Activated CD4-positive, alpha-beta T cell treated with anti-CD3 and anti-CD28 coated beads, Interleukin-2, amount 10 ng/mL, durations not matched to agents 7 days and 5 days (primary cell): ENCODE measurements at regions not wholly inside any gene's neighbourhood (a gene's known extent, or its start where the extent isn't known, plus 50 kb on each side); places are given as distances from the start of the nearest gene placed in this dataset.
"Not testable (repeated sequence)": the region's sequence is repeated elsewhere in the genome, so short reads cannot be mapped to it uniquely, and the experiment has no call there.

ENCODE experiments used
- CTCF ChIA-PET: fragments of 350-600 bp; sonication (Branson Sonifier 250); formaldehyde crosslinking; loops from one replicate; lab custom pipeline; 2021; ENCODE audit warnings: antibody characterized with exemption; lab: Charles Lee
- POLR2A ChIA-PET: fragments of 350-600 bp; sonication (Branson Sonifier 250); formaldehyde crosslinking; loops from one replicate; lab custom pipeline; 2021; ENCODE audit warnings: antibody characterized with exemption; lab: Charles Lee
- DNase-seq: peaks from one replicate; pipeline ENCODE4 v3.0.0-alpha.2; 2020
- H3K27ac Mint-ChIP-seq: one replicate; pipeline ENCODE4 v1.8.0; 2021; ENCODE audit warnings: mild to moderate bottlenecking, moderate library complexity, mixed read lengths
- H3K27me3 Mint-ChIP-seq: one replicate; pipeline ENCODE4 v1.8.0; 2021; ENCODE audit warnings: mixed read lengths
- H3K36me3 Mint-ChIP-seq: one replicate; pipeline ENCODE4 v1.8.0; 2021; ENCODE audit warnings: low read depth, mixed read lengths
- H3K4me1 Mint-ChIP-seq: one replicate; pipeline ENCODE4 v1.8.0; 2021; ENCODE audit warnings: mixed read lengths
- H3K4me3 Mint-ChIP-seq: one replicate; pipeline ENCODE4 v1.8.0; 2021; ENCODE audit warnings: mild to moderate bottlenecking, moderate library complexity, mixed read lengths
- H3K9me3 Mint-ChIP-seq: one replicate; pipeline ENCODE4 v1.8.0; 2021; ENCODE audit warnings: mixed read lengths

GRCh38 chr4:132493476-132493875 lies 655.6 kb upstream of the PCDH10 start:
- H3K27ac Mint-ChIP-seq: no peak overlapping the region
- DNase-seq: no peak
- no peaks in the 10 kb centered on the region for H3K36me3 Mint-ChIP-seq
- ChIA-PET POLR2A (no interaction called here), CTCF (no interaction called here)
- H3K9me3 Mint-ChIP-seq: peaks cover 5% of the 10 kb centered on the region
- H3K4me1 Mint-ChIP-seq: no peaks in the 10 kb centered on the region
- no peak overlapping the region for H3K4me3 Mint-ChIP-seq
- no peaks in the 10 kb centered on the region for H3K27me3 Mint-ChIP-seq

- CTCF ChIA-PET, H3K9me3 Mint-ChIP-seq, H3K4me3 Mint-ChIP-seq, H3K27me3 Mint-ChIP-seq, POLR2A ChIA-PET, H3K36me3 Mint-ChIP-seq, DNase-seq, H3K4me1 Mint-ChIP-seq, H3K27ac Mint-ChIP-seq: not testable (repeated sequence)
These were observed 653.8 kb upstream of the PCDH10 start for GRCh38 chr4:132495267-132495812.

DNA sequence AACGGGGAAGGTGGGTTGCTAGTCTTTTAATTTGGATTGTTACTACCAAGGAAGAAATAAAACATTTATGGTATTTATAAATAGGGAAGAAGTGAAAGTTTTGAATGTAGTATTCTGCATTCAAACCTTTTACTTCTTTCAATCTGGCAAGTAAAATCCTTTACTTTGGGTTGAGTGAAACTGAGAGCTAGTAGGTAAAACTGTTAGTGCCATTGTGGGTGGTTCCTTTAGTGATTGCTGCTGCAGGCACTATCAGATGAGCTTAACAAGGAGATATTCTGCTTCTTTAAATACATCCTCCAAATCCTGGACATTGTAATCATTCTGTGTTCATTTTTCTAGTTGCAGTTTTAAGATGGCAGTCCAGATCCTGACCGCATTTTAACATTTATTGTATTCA lies 650.9 kb upstream of the PCDH10 start:
- Mint-ChIP-seq H3K4me3 (no peak overlapping the region), H3K9me3 (no peaks in the 10 kb centered on the region), H3K27me3 (no peaks in the 10 kb centered on the region), H3K27ac (no peak overlapping the region), H3K36me3 (no peaks in the 10 kb centered on the region), H3K4me1 (no peaks in the 10 kb centered on the region)
- DNase-seq: no peak
- ChIA-PET CTCF (no interaction called here), POLR2A (no interaction called here)

GRCh38 chr4:132502096-132502552 lies 647.0 kb upstream of the PCDH10 start:
- H3K9me3 Mint-ChIP-seq: no peaks in the 10 kb centered on the region

DNA sequence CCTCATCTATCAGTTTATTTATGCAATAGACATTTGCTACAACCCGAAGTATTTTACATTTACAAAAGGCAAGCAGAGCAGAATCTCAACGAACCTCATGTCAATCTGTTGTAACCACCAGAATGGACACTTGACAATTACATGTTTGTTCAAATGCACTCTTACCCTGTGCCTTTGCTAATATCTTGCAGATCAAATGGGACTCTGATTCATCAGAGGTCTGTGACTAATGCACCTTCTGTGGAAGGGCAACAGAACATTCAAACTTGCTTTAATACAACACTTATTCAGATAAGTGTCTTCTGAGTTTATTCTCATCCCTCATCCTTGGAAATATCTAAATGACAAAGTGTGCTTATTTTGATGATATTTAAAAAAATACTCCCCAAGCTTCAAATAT lies 644.7 kb upstream of the PCDH10 start:
- Mint-ChIP-seq H3K4me3 (no peak overlapping the region), H3K9me3 (no peaks in the 10 kb centered on the region), H3K36me3 (no peaks in the 10 kb centered on the region), H3K27ac (no peak overlapping the region), H3K4me1 (no peaks in the 10 kb centered on the region), H3K27me3 (no peaks in the 10 kb centered on the region)
- POLR2A ChIA-PET: no interaction called here
- no peak for DNase-seq
- CTCF ChIA-PET: no interaction called here

More at GRCh38 chr4:132502096-132502552, 647.0 kb upstream of the PCDH10 start:
- ChIA-PET CTCF (no interaction called here), POLR2A (no interaction called here)
- Mint-ChIP-seq H3K4me3 (no peak overlapping the region), H3K27me3 (no peaks in the 10 kb centered on the region), H3K4me1 (no peaks in the 10 kb centered on the region), H3K36me3 (no peaks in the 10 kb centered on the region), H3K27ac (no peak overlapping the region)
- DNase-seq: no peak

GRCh38 chr4:132506568-132506967 lies 642.5 kb upstream of the PCDH10 start:
- no peak overlapping the region for H3K4me3 Mint-ChIP-seq

GRCh38 chr4:132513491-132513890 lies 635.6 kb upstream of the PCDH10 start:
- Mint-ChIP-seq H3K27ac (no peak overlapping the region), H3K36me3 (no peaks in the 10 kb centered on the region), H3K4me3 (no peak overlapping the region), H3K4me1 (no peaks in the 10 kb centered on the region), H3K27me3 (no peaks in the 10 kb centered on the region), H3K9me3 (no peaks in the 10 kb centered on the region)
- ChIA-PET CTCF (no interaction called here), POLR2A (no interaction called here)
- DNase-seq: no peak

More at GRCh38 chr4:132506568-132506967, 642.5 kb upstream of the PCDH10 start:
- DNase-seq: no peak
- CTCF ChIA-PET: no interaction called here
- Mint-ChIP-seq H3K27ac (no peak overlapping the region), H3K27me3 (no peaks in the 10 kb centered on the region), H3K9me3 (no peaks in the 10 kb centered on the region), H3K36me3 (no peaks in the 10 kb centered on the region), H3K4me1 (no peaks in the 10 kb centered on the region)
- POLR2A ChIA-PET: no interaction called here

DNA sequence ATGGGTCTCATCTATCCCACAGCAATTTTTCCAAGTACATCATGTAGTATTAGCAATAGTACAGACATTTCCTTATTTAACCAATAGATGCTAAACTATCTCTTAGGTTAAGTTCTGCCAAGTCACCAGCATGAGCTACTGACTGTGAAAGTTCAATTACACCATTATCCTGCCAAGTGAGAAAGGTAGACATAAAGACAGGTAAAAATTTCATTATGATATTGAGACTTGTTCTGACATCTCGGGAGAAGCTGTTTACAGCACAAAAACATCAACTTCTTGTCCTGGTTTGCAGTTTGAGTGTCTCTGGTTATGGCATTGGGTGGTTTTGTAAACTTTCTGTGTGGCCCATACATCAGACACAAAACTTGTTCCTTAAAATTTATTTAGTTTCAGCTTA lies 622.4 kb upstream of the PCDH10 start:
- ChIA-PET POLR2A (no interaction called here), CTCF (no interaction called here)
- Mint-ChIP-seq H3K27me3 (no peaks in the 10 kb centered on the region), H3K36me3 (no peaks in the 10 kb centered on the region), H3K4me3 (no peak overlapping the region), H3K9me3 (no peaks in the 10 kb centered on the region), H3K27ac (no peak overlapping the region), H3K4me1 (no peaks in the 10 kb centered on the region)
- DNase-seq: no peak

DNA sequence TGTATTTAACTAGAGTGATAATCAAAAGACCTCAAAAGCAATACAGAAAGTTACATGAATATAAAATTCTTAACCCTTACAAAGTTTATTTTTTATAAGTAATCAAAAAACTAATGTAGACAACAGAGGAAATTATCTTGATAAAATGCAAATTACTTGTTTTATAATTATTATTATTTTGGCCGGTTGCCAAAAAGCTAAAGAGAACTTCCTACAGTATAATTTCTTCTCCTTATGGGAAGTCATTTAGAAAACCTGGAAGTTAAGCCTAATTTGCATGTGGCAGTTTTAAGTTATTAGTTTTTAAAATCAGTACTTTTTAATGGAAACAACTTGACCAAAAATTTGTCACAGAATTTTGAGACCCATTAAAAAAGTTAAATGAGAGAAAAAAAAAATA lies 621.3 kb upstream of the PCDH10 start:
- ChIA-PET POLR2A (no interaction called here), CTCF (no interaction called here)
- Mint-ChIP-seq H3K4me1 (no peaks in the 10 kb centered on the region), H3K36me3 (no peaks in the 10 kb centered on the region), H3K4me3 (no peak overlapping the region), H3K27me3 (no peaks in the 10 kb centered on the region), H3K9me3 (no peaks in the 10 kb centered on the region), H3K27ac (no peak overlapping the region)
- no peak for DNase-seq

DNA sequence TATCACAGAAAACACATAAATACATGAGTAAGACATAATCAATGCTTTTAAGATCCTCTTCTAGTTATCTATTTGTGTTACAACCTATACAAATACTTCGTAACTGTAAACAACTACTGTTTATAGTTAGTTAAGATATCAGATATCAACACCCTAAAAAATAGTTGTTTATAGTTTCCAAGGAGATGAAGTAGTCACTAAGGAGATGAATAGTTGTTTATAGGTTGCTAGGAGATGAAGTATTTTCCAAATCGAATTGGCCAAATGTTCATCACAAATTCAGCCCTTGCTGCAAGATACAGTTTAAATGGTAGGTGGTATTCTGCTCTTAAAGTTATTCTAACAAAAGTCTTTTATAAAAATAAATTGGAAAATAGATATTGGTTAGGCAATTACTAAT lies 618.2 kb upstream of the PCDH10 start:
- DNase-seq: no peak
- ChIA-PET POLR2A (no interaction called here), CTCF (no interaction called here)
- Mint-ChIP-seq H3K9me3 (no peaks in the 10 kb centered on the region), H3K4me1 (no peaks in the 10 kb centered on the region), H3K36me3 (no peaks in the 10 kb centered on the region), H3K27ac (no peak overlapping the region), H3K27me3 (no peaks in the 10 kb centered on the region), H3K4me3 (no peak overlapping the region)

GRCh38 chr4:132540268-132540667 lies 608.8 kb upstream of the PCDH10 start:
- Mint-ChIP-seq H3K4me3 (no peak overlapping the region), H3K27ac (no peak overlapping the region), H3K4me1 (no peaks in the 10 kb centered on the region), H3K27me3 (no peaks in the 10 kb centered on the region), H3K9me3 (peaks cover 4% of the 10 kb centered on the region), H3K36me3 (no peaks in the 10 kb centered on the region)
- DNase-seq: no peak
- CTCF ChIA-PET: no interaction called here
- POLR2A ChIA-PET: no interaction called here

DNA sequence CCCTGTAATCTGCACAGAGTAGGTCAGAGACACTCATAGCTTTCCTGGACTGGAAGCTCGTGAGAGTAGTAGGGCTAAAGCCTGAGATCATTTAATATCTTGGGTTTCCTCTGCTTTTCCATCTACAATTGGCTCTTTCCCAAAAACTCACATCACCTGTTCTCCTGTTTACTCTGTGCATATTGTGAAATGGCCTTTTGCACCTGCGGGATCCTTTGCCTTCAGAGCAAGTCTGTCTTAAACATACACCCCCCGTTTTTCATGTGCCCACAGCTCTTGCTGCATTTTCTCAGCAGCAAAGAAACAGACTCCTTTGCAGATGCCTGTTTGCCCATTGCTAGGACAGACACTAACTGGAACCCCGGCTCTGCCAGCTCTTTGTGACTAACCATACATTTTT lies 608.3 kb upstream of the PCDH10 start:
- H3K9me3 Mint-ChIP-seq: peaks cover 4% of the 10 kb centered on the region
- no peak overlapping the region for H3K27ac Mint-ChIP-seq
- no peak for DNase-seq
- H3K36me3 Mint-ChIP-seq: no peaks in the 10 kb centered on the region
- no peaks in the 10 kb centered on the region for H3K4me1 Mint-ChIP-seq
- ChIA-PET CTCF (no interaction called here), POLR2A (no interaction called here)
- no peaks in the 10 kb centered on the region for H3K27me3 Mint-ChIP-seq
- H3K4me3 Mint-ChIP-seq: no peak overlapping the region

DNA sequence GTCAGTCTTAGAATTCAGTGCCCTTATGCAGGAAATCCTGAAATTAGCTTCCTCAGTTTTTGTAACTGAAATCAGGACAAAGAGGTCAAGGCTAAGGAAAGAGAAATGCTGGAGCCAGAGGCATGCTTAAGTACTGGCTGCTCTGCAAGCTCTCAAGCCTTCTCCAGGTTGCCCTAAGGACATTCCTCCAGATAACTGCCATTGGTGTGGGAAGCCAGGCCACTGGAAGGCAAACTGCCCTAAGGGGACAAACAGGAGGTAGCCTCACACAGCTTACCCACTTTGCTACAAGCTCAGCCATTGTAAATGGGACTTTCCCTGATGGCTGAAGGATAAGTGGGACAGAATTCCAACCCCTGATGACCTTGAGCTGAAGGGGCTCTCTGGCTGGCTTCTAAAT lies 606.9 kb upstream of the PCDH10 start:
- no peak for DNase-seq
- POLR2A ChIA-PET: no interaction called here
- H3K4me1 Mint-ChIP-seq: no peaks in the 10 kb centered on the region
- H3K9me3 Mint-ChIP-seq: peaks cover 4% of the 10 kb centered on the region
- H3K27ac Mint-ChIP-seq: no peak overlapping the region
- H3K4me3 Mint-ChIP-seq: no peak overlapping the region
- no peaks in the 10 kb centered on the region for H3K27me3 Mint-ChIP-seq
- no peaks in the 10 kb centered on the region for H3K36me3 Mint-ChIP-seq
- CTCF ChIA-PET: no interaction called here

GRCh38 chr4:132548463-132548862 lies 600.6 kb upstream of the PCDH10 start:
- POLR2A ChIA-PET: no interaction called here
- no peak overlapping the region for H3K4me3 Mint-ChIP-seq
- no peaks in the 10 kb centered on the region for H3K36me3 Mint-ChIP-seq
- H3K4me1 Mint-ChIP-seq: no peaks in the 10 kb centered on the region
- no peaks in the 10 kb centered on the region for H3K9me3 Mint-ChIP-seq
- H3K27ac Mint-ChIP-seq: no peak overlapping the region
- DNase-seq: no peak
- no peaks in the 10 kb centered on the region for H3K27me3 Mint-ChIP-seq
- CTCF ChIA-PET: no interaction called here
